ENCODE measurements at regions not wholly inside any gene's neighbourhood (a gene's known extent, or its start where the extent isn't known, plus 50 kb on each side); places are given as distances from the start of the nearest gene placed in this dataset.

DNA sequence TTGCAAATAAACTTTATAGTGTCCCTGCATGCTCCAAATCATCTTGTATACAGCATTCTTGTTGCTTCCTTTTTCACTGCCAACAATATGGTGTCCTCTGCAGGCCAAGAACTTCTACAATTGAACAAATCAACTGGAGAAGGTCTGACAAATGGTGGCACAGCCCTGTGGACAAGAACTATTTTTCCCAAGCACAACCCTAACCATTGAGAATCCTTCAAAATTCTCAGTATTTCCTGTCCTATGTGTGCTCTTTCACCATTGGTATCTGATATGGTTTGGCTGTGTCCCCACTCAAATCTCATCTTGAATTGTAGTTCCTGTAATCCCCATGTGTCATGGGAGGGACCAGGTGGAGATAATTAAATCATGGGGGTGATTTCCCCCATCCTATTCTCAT, 865.1 kb upstream of the ACVR2A start:
- TF ChIP-seq, protein P1, sequence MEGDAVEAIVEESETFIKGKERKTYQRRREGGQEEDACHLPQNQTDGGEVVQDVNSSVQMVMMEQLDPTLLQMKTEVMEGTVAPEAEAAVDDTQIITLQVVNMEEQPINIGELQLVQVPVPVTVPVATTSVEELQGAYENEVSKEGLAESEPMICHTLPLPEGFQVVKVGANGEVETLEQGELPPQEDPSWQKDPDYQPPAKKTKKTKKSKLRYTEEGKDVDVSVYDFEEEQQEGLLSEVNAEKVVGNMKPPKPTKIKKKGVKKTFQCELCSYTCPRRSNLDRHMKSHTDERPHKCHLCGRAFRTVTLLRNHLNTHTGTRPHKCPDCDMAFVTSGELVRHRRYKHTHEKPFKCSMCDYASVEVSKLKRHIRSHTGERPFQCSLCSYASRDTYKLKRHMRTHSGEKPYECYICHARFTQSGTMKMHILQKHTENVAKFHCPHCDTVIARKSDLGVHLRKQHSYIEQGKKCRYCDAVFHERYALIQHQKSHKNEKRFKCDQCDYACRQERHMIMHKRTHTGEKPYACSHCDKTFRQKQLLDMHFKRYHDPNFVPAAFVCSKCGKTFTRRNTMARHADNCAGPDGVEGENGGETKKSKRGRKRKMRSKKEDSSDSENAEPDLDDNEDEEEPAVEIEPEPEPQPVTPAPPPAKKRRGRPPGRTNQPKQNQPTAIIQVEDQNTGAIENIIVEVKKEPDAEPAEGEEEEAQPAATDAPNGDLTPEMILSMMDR (conservative IDR thresholded peaks at IDR 0.05; ENCODE audit: low read depth in 2 of 2) = no peak
- TF ChIP-seq NANOG (IDR thresholded peaks at IDR 0.05; ENCODE audit: borderline replicate concordance) (no peak), ZNF331 (CRISPR knock-in tag; IDR thresholded peaks at IDR 0.05; ENCODE audit: low read depth) (no peak), ZNF114 (CRISPR knock-in tag; IDR thresholded peaks at IDR 0.05) (no peak)

Data from GM23338 (cell line).